ENCODE measurements at regions not wholly inside any gene's neighbourhood (a gene's known extent, or its start where the extent isn't known, plus 50 kb on each side); places are given as distances from the start of the nearest gene placed in this dataset.

- Mint-ChIP-seq H3K9me3 (ENCODE audit: unreplicated experiment) (no peaks in the 10 kb centered on the region), H3K36me3 (ENCODE audit: low read depth, unreplicated experiment) (no peaks in the 10 kb centered on the region), H3K4me1 (ENCODE audit: unreplicated experiment) (no peaks in the 10 kb centered on the region), H3K27ac (ENCODE audit: unreplicated experiment) (no peak overlapping the region), H3K4me3 (ENCODE audit: unreplicated experiment) (no peak overlapping the region), H3K27me3 (ENCODE audit: unreplicated experiment) (no peaks in the 10 kb centered on the region)
- no peak for TF ChIP-seq CTCF (IDR thresholded peaks at IDR 0.05; ENCODE audit: unreplicated experiment)
- no peak for DNase-seq (ENCODE audit: low spot score)
These were observed 54.4 kb upstream of the GPR174 start for GRCh38 chrX:79089896-79090584.

DNA sequence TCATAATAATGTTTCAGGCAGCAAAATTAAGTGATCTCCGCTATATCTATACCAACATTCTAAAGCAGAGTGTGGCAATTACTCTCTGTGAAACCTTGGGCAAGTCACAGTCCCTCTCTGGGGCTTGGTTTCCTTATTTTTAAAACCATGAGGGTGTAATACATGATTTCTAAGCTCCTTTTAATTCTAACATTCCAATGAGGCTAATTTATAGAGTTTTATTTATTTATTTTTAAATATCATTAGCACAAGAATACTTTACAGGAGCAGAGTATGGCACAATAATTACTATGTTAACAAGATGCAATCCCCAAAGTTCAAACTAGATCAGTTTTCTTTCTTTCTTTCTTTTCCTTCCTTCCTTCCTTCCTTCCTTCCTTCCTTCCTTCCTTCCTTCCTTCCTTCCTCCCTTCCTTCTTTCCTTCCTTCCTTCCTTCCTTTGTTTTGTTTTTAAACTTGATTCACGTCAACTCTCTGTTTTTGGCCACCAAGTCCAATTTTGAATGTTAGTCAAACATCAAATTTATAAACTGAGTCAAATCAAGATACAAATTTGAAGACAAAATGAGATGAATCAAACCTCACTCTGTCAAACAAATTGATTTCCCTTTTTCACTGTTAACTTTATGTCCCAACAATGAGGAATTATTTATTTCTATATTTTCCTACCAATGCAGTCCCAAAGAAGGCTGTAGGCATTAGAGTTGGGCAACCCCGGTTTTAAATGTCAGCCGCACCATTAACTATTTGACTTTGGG is 50.2 kb upstream of the GPR174 start:
- no peaks in the 10 kb centered on the region for H3K9me3 Mint-ChIP-seq (ENCODE audit: unreplicated experiment)
- no peak overlapping the region for H3K4me3 Mint-ChIP-seq (ENCODE audit: unreplicated experiment)
- no peak for DNase-seq (ENCODE audit: low spot score)
- no peak overlapping the region for H3K27ac Mint-ChIP-seq (ENCODE audit: unreplicated experiment)
- H3K36me3 Mint-ChIP-seq (ENCODE audit: low read depth, unreplicated experiment): no peaks in the 10 kb centered on the region
- TF ChIP-seq CTCF (IDR thresholded peaks at IDR 0.05; ENCODE audit: unreplicated experiment): no peak
- no peaks in the 10 kb centered on the region for H3K4me1 Mint-ChIP-seq (ENCODE audit: unreplicated experiment)
- H3K27me3 Mint-ChIP-seq (ENCODE audit: unreplicated experiment): peaks cover 1% of the 10 kb centered on the region
